T-helper 2 cell treated with Interferon-gamma antibody and Interleukin-4, amounts not matched to agents 5 μg/mL and 100 μg/mL, for 36 hours (primary cell): ENCODE measurements at regions not wholly inside any gene's neighbourhood (a gene's known extent, or its start where the extent isn't known, plus 50 kb on each side); places are given as distances from the start of the nearest gene placed in this dataset.

Experiments used
- DNase-seq: peaks from one replicate; pipeline ENCODE4 v3.0.0; 2021; ENCODE audit warnings: low spot score
- H3K27ac Mint-ChIP-seq: one replicate; pipeline ENCODE4 v1.8.0; 2021; ENCODE audit warnings: mild to moderate bottlenecking, mixed read lengths
- H3K27me3 Mint-ChIP-seq: one replicate; pipeline ENCODE4 v1.8.0; 2021; ENCODE audit warnings: low read depth, mixed read lengths
- H3K36me3 Mint-ChIP-seq: one replicate; pipeline ENCODE4 v1.8.0; 2021; ENCODE audit warnings: low read depth, mixed read lengths
- H3K4me1 Mint-ChIP-seq: one replicate; pipeline ENCODE4 v1.8.0; 2021; ENCODE audit warnings: low read depth, mixed read lengths
- H3K4me3 Mint-ChIP-seq: one replicate; pipeline ENCODE4 v1.8.0; 2022; ENCODE audit warnings: mild to moderate bottlenecking, moderate library complexity, mixed read lengths
- H3K9me3 Mint-ChIP-seq: one replicate; pipeline ENCODE4 v1.8.0; 2021; ENCODE audit warnings: mixed read lengths

GRCh38 chr12:115451780-115452736 is 768.1 kb upstream of the TBX3 start:
- Mint-ChIP-seq H3K4me3 (peak overlapping the region; percentile 38), H3K4me1 (no peaks in the 10 kb centered on the region), H3K27ac (no peak overlapping the region), H3K27me3 (peaks cover 25% of the 10 kb centered on the region), H3K9me3 (no peaks in the 10 kb centered on the region), H3K36me3 (no peaks in the 10 kb centered on the region)
- DNase-seq = no peak

GRCh38 chr12:115451151-115451779 is 767.3 kb upstream of the TBX3 start:
- Mint-ChIP-seq H3K27ac (no peak overlapping the region), H3K9me3 (no peaks in the 10 kb centered on the region), H3K4me1 (no peaks in the 10 kb centered on the region), H3K4me3 (peak overlapping the region; percentile 38), H3K27me3 (peaks cover 25% of the 10 kb centered on the region), H3K36me3 (no peaks in the 10 kb centered on the region)
- DNase-seq = no peak

GRCh38 chr12:115450710-115451109 is 766.7 kb upstream of the TBX3 start:
- Mint-ChIP-seq H3K27me3 (peaks cover 25% of the 10 kb centered on the region), H3K4me3 (no peak overlapping the region), H3K9me3 (no peaks in the 10 kb centered on the region), H3K27ac (no peak overlapping the region), H3K4me1 (no peaks in the 10 kb centered on the region), H3K36me3 (no peaks in the 10 kb centered on the region)
- DNase-seq = no peak

- peaks cover 25% of the 10 kb centered on the region for H3K27me3 Mint-ChIP-seq
- no peak for DNase-seq
- no peak overlapping the region for H3K4me3 Mint-ChIP-seq
- no peak overlapping the region for H3K27ac Mint-ChIP-seq
- no peaks in the 10 kb centered on the region for H3K36me3 Mint-ChIP-seq
- no peaks in the 10 kb centered on the region for H3K4me1 Mint-ChIP-seq
- no peaks in the 10 kb centered on the region for H3K9me3 Mint-ChIP-seq
Measured at GRCh38 chr12:115450017-115450416, 766.0 kb upstream of the TBX3 start.

GRCh38 chr12:115449526-115449925 is 765.6 kb upstream of the TBX3 start:
- Mint-ChIP-seq H3K27me3 (peaks cover 25% of the 10 kb centered on the region), H3K4me1 (no peaks in the 10 kb centered on the region), H3K9me3 (no peaks in the 10 kb centered on the region), H3K27ac (no peak overlapping the region), H3K36me3 (no peaks in the 10 kb centered on the region), H3K4me3 (no peak overlapping the region)
- no peak for DNase-seq

- no peak for DNase-seq
- Mint-ChIP-seq H3K4me1 (no peaks in the 10 kb centered on the region), H3K27me3 (no peaks in the 10 kb centered on the region), H3K36me3 (no peaks in the 10 kb centered on the region), H3K27ac (no peak overlapping the region), H3K9me3 (no peaks in the 10 kb centered on the region), H3K4me3 (no peak overlapping the region)
Measured at GRCh38 chr12:115444346-115444745, 760.4 kb upstream of the TBX3 start.

GRCh38 chr12:115443351-115443938 is 759.5 kb upstream of the TBX3 start:
- no peak for DNase-seq
- Mint-ChIP-seq H3K27ac (no peak overlapping the region), H3K4me3 (no peak overlapping the region), H3K4me1 (no peaks in the 10 kb centered on the region), H3K9me3 (no peaks in the 10 kb centered on the region), H3K36me3 (no peaks in the 10 kb centered on the region), H3K27me3 (no peaks in the 10 kb centered on the region)

- H3K9me3 Mint-ChIP-seq = peaks cover 3% of the 10 kb centered on the region
Measured at GRCh38 chr12:115440438-115440837, 756.5 kb upstream of the TBX3 start.

GRCh38 chr12:115439008-115439601 is 755.1 kb upstream of the TBX3 start:
- H3K4me1 Mint-ChIP-seq = no peaks in the 10 kb centered on the region
- peaks cover 3% of the 10 kb centered on the region for H3K9me3 Mint-ChIP-seq
- no peaks in the 10 kb centered on the region for H3K36me3 Mint-ChIP-seq
- no peaks in the 10 kb centered on the region for H3K27me3 Mint-ChIP-seq
- H3K4me3 Mint-ChIP-seq = no peak overlapping the region
- no peak overlapping the region for H3K27ac Mint-ChIP-seq
- DNase-seq = no peak

More at GRCh38 chr12:115440438-115440837, 756.5 kb upstream of the TBX3 start:
- no peaks in the 10 kb centered on the region for H3K27me3 Mint-ChIP-seq
- no peak overlapping the region for H3K27ac Mint-ChIP-seq
- no peaks in the 10 kb centered on the region for H3K4me1 Mint-ChIP-seq
- H3K4me3 Mint-ChIP-seq = no peak overlapping the region
- DNase-seq = no peak
- H3K36me3 Mint-ChIP-seq = no peaks in the 10 kb centered on the region

GRCh38 chr12:115438314-115438713 is 754.3 kb upstream of the TBX3 start:
- peaks cover 3% of the 10 kb centered on the region for H3K9me3 Mint-ChIP-seq
- H3K36me3 Mint-ChIP-seq = no peaks in the 10 kb centered on the region
- no peaks in the 10 kb centered on the region for H3K4me1 Mint-ChIP-seq
- no peaks in the 10 kb centered on the region for H3K27me3 Mint-ChIP-seq
- H3K4me3 Mint-ChIP-seq = no peak overlapping the region
- DNase-seq = no peak
- no peak overlapping the region for H3K27ac Mint-ChIP-seq

GRCh38 chr12:115437061-115437567 is 753.1 kb upstream of the TBX3 start:
- no peaks in the 10 kb centered on the region for H3K4me1 Mint-ChIP-seq
- H3K27ac Mint-ChIP-seq = no peak overlapping the region
- no peak overlapping the region for H3K4me3 Mint-ChIP-seq
- no peaks in the 10 kb centered on the region for H3K36me3 Mint-ChIP-seq
- H3K9me3 Mint-ChIP-seq = peaks cover 3% of the 10 kb centered on the region
- no peaks in the 10 kb centered on the region for H3K27me3 Mint-ChIP-seq
- no peak for DNase-seq

- no peaks in the 10 kb centered on the region for H3K27me3 Mint-ChIP-seq
- no peak for DNase-seq
- peaks cover 3% of the 10 kb centered on the region for H3K9me3 Mint-ChIP-seq
- no peak overlapping the region for H3K4me3 Mint-ChIP-seq
- H3K27ac Mint-ChIP-seq = no peak overlapping the region
- H3K4me1 Mint-ChIP-seq = no peaks in the 10 kb centered on the region
- H3K36me3 Mint-ChIP-seq = no peaks in the 10 kb centered on the region
Measured at GRCh38 chr12:115433014-115433634, 749.1 kb upstream of the TBX3 start.

GRCh38 chr12:115430636-115431035 is 746.7 kb upstream of the TBX3 start:
- no peaks in the 10 kb centered on the region for H3K4me1 Mint-ChIP-seq
- no peaks in the 10 kb centered on the region for H3K36me3 Mint-ChIP-seq
- no peak for DNase-seq
- no peak overlapping the region for H3K27ac Mint-ChIP-seq
- no peaks in the 10 kb centered on the region for H3K9me3 Mint-ChIP-seq
- H3K4me3 Mint-ChIP-seq = no peak overlapping the region
- no peaks in the 10 kb centered on the region for H3K27me3 Mint-ChIP-seq
